ENCODE measurements at regions not wholly inside any gene's neighbourhood (a gene's known extent, or its start where the extent isn't known, plus 50 kb on each side); places are given as distances from the start of the nearest gene placed in this dataset.

DNA sequence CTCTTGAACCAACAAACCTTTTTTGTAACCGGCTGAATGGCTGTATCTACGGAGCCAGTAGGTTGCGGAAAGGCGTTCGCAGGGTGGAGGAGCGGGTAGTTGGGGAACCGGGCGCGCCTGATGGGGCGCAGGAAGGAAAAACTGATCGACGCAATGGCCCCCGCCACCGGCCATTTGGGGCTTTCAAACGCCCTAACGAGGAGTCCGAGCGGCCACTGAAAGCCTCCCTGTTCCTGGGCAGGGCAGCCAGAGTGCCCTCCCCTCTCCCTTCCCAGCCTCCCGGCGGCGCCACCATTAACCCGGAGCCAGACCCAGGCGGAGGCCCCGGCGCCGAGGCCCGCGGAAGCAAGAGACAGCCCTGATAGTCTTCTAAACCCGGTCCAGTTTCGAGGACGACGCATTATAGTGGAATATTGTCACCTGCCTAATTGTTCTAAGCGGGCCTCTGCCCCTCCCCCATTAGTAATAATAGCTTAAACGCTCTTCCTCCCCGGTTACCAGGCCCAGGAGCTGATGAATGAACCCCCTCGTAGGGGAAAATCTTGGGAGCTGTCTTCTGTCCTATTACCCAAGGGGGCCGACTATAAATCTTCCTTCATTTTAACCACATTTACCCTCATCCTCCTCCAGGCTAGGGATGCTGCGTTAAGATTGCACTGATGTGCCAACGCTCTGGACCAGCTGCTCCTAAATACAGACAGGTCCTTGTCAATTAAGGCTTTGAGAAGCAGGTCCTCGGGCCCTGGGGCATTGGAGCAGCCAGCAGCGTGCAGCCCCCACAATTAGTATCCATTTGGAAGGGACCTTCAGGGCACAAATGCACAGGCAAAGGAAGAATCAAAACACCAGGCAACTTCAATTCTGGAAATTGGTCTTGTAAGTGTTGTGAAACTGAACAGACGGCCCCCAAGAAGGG lies 61.6 kb upstream of the TMEM33 start:
- Histone ChIP-seq H3K4me3 (no peak overlapping the region), H3K4me1 (replicated peaks) (no peaks in the 10 kb centered on the region), H3K27ac (no peak overlapping the region), H3K9me3 (replicated peaks) (no peaks in the 10 kb centered on the region), H3K27me3 (replicated peaks) (0 out of 2 replicates have a peak, but pooled peaks cover 2% of the 10 kb centered on the region), H3K36me3 (no peaks in the 10 kb centered on the region)
- no peak for DNase-seq (ENCODE audit: low read depth in 1 of 2, low spot score in 2 of 2)

DNA sequence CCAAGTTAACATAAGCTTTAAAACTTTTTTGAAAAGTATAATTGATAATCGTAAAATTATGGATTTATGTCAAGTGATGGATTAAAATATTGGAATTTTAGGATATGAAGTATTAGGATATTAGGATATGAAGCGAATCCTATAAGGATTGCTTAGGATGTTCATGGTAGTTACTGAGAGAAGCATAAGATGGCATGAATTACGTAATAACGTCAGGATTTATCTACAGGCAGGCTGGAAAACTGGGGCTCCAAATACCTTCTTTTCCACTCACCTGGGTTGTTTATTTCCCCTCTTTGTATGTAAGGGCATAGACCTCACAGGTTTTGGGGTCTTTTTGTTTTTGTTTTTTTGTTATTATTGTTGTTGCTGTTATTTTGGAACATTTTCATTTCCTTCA lies 65.2 kb upstream of the TMEM33 start:
- Histone ChIP-seq H3K27ac (no peak overlapping the region), H3K27me3 (replicated peaks) (peaks cover 15% of the 10 kb centered on the region), H3K36me3 (no peaks in the 10 kb centered on the region), H3K9me3 (replicated peaks) (no peaks in the 10 kb centered on the region), H3K4me3 (no peak overlapping the region), H3K4me1 (replicated peaks) (no peaks in the 10 kb centered on the region)
- no peak for DNase-seq (ENCODE audit: low read depth in 1 of 2, low spot score in 2 of 2)

DNA sequence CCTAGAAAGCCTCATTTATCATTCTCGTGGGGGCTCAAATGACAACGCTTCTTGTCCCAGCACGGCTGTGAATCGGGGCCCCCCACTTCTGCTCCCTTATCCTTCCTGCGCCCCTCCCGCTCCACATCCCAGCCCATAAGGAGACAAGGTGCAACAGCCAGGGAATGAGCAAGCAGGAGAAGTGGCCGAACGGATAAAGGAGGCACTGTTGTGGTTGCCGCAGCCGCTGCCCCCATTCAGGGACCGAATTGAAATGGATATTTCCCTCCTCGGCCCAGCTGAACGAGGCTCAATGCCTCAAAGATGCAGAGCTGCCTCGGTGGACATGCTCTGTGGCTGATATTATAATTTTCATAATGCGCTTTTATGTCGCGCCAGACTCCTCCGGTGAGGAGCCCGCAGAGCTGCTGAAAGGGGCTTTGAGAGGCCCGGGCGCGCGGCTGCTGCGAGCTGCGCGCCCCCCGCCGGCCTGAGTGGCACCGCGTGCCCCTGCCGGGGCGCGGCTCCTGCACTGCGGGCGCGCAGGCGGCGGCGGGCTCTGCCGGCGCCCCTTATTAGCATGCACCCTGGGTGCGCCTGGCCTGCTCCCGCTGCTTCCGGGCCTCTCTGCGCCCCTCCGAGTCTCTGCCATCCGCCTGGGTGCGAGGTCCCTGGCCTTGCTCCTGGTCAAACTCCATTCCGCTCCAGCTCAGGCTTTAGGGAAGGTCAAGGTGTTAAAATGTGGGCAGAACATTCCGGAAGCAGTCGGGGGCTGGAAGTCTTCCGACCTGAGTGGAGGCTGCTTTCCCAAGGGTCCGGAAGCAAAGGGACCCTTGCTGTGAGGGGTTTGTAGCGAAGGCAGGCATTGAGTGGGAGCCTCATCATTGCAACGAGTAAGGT lies 68.2 kb upstream of the TMEM33 start:
- H3K4me1 ChIP-seq (replicated peaks): no peaks in the 10 kb centered on the region
- peaks cover 15% of the 10 kb centered on the region for H3K27me3 ChIP-seq (replicated peaks)
- H3K27ac ChIP-seq: no peak overlapping the region
- no peaks in the 10 kb centered on the region for H3K36me3 ChIP-seq
- H3K4me3 ChIP-seq: no peak overlapping the region
- no peaks in the 10 kb centered on the region for H3K9me3 ChIP-seq (replicated peaks)
- no peak for DNase-seq (ENCODE audit: low read depth in 1 of 2, low spot score in 2 of 2)

DNA sequence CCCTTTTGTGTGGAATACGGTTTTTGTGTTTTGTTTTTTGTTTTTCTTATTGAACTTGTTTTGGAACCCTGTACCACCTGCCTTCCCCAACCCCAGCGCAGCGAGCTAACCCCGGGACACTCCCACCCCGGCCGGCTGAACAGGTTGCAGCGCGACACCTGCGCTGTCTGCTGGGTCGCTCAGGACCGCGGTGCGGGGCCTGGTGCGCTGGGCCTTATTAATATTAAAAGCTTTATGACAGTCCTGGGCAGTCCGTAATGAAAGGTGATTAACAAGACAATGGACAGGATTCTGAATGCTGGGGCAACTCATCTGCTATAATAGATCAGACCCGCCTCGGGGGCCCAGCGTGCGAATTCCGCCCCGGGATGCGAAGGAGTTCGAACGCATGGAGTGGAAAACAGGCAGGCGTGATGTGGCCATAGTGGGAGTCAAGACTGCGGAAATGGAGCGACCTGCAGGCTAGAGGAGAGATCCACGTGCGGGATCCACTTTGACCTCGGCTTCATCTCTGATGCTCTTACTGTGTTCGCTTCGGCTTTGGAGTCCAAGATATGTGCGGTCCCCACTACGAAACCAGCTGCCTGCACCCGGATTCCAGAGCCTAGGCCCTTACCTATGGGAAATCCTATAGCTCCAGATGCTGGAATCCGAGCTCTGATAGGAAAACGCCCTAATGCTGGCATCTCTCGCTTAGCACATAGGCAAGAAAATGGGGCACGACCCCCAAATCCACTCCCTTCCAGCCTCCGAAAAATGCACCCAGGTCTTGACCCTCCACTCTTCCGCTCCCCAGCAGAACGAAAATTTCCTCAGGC lies 69.0 kb upstream of the TMEM33 start:
- peaks cover 15% of the 10 kb centered on the region for H3K27me3 ChIP-seq (replicated peaks)
- no peaks in the 10 kb centered on the region for H3K36me3 ChIP-seq
- no peak overlapping the region for H3K27ac ChIP-seq
- no peak overlapping the region for H3K4me3 ChIP-seq
- no peaks in the 10 kb centered on the region for H3K9me3 ChIP-seq (replicated peaks)
- no peak for DNase-seq (ENCODE audit: low read depth in 1 of 2, low spot score in 2 of 2)
- no peaks in the 10 kb centered on the region for H3K4me1 ChIP-seq (replicated peaks)

DNA sequence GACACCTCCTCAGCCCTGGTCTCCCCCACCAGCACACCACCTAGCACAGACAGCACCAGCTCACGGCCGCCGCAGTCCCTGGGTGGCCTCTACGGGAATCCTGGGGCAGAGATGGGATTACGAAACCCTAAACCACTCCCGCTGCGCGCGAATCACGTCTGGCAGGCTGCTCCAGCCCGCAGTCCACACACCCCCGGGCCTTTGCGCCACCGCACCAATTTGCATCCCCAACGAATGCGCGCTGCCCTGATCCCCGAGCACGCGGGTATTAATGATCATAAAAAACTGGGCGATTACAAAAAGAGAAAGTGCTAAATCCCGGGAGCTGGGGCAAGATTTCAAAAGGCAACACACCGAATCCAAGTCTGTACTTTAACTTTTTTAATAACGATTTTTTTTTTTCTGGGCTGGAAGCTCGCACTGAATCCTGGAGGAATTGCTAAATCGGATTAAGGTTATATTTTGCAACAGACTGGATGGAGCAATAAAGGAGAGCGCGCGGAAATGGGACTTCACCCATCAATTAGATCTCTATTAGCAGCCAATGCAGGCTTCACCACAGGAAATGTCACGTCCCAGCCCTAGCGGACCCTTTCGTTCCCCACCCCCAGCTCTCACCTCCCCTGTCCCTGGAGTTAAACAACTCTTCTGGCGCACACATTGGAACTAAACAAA lies 69.8 kb upstream of the TMEM33 start:
- Histone ChIP-seq H3K4me3 (no peak overlapping the region), H3K27ac (no peak overlapping the region), H3K9me3 (replicated peaks) (no peaks in the 10 kb centered on the region), H3K27me3 (replicated peaks) (peaks cover 15% of the 10 kb centered on the region), H3K36me3 (no peaks in the 10 kb centered on the region), H3K4me1 (replicated peaks) (no peaks in the 10 kb centered on the region)
- DNase-seq (ENCODE audit: low read depth in 1 of 2, low spot score in 2 of 2): no peak

DNA sequence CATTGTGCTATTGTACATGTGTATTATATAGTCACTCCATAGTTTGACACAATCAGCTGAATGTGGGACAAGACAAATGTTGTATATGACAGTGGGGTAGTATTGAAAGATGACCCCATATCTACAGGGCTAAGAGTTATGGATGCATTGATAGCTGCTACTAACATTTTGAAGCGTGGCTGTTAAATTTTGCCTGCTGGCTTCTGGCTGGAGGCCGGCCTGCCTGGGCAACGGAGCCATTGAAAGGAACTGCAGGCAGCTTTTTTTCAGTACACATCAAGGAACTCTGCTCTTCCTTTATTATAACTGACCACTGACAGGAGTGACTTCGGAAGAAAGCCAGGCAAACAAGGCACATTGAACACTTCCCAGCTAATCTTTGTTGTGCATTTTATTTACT lies 76.1 kb upstream of the TMEM33 start:
- Histone ChIP-seq H3K27me3 (replicated peaks) (no peaks in the 10 kb centered on the region; the same call in 1 of the 2 replicates), H3K4me3 (no peak overlapping the region), H3K4me1 (replicated peaks) (no peaks in the 10 kb centered on the region), H3K36me3 (no peaks in the 10 kb centered on the region), H3K27ac (no peak overlapping the region), H3K9me3 (replicated peaks) (no peaks in the 10 kb centered on the region)
- no peak for DNase-seq (ENCODE audit: low read depth in 1 of 2, low spot score in 2 of 2)

DNA sequence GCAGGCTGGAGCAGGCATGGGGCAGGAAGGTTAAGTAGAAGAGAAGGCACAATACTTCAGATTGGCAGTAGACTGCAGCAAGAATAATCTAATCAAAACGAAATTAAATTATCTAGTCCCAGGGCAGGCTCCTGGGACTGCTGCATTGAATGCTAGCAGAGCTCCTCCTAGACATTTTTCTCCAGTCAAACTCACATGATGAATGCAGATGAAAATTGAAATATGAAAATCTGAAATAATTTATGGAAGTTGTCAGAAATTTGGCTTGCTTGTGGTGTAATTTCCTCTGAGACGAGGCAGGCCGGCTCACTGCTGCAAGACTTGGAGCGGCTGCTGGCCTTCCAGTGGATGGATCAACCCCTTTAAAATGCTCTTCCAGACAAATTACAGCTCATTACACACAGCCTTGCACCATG lies 78.0 kb upstream of the TMEM33 start:
- H3K27ac ChIP-seq: no peak overlapping the region
- no peaks in the 10 kb centered on the region for H3K4me1 ChIP-seq (replicated peaks)
- H3K4me3 ChIP-seq: no peak overlapping the region
- no peaks in the 10 kb centered on the region for H3K9me3 ChIP-seq (replicated peaks)
- no peaks in the 10 kb centered on the region for H3K36me3 ChIP-seq
- no peak for DNase-seq (ENCODE audit: low read depth in 1 of 2, low spot score in 2 of 2)
- H3K27me3 ChIP-seq (replicated peaks): no peaks in the 10 kb centered on the region; the same call in 1 of the 2 replicates

DNA sequence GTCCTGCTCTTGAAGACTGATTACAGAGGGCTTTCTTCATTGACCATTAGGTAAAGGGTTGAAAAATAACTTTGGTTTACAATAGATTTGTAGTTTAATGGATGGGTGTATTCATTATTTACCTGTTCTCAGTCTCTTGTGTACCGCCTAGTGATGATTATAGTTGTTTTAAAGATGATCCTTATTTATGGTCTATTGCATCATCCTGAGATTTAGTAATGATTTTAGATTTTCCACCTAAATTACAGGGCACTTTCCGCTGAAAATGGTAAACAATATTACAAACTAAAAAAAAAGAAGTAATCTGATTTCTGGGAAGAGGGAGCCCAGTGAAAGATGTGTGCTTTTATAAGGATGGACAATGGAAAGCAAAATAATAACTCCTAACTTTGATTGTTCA lies 78.4 kb upstream of the TMEM33 start:
- DNase-seq (ENCODE audit: low read depth in 1 of 2, low spot score in 2 of 2): no peak
- Histone ChIP-seq H3K9me3 (replicated peaks) (no peaks in the 10 kb centered on the region), H3K36me3 (no peaks in the 10 kb centered on the region), H3K4me1 (replicated peaks) (no peaks in the 10 kb centered on the region), H3K27ac (no peak overlapping the region), H3K4me3 (no peak overlapping the region), H3K27me3 (replicated peaks) (no peaks in the 10 kb centered on the region; the same call in 1 of the 2 replicates)

DNA sequence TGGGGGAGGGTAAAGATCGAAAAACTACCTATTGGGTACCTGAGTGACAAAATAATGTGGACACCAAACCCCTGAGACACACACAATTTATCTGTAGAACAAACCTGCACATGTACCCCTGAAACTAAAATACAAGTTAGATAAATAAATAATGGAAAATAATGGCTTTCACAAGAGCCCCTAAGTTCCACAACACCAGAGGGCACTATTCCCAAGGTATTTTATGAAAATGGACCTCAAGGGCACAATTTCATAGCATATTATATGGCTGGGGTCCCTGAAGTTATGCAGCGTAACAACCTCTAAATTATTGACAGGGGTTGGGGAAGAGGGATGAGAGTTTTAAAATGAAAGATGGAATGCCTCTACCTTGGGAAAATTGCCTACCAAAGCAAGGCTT lies 81.3 kb upstream of the TMEM33 start:
- Histone ChIP-seq H3K9me3 (replicated peaks) (no peaks in the 10 kb centered on the region), H3K4me1 (replicated peaks) (no peaks in the 10 kb centered on the region), H3K4me3 (no peak overlapping the region), H3K27ac (no peak overlapping the region), H3K27me3 (replicated peaks) (no peaks in the 10 kb centered on the region; the same call in 1 of the 2 replicates), H3K36me3 (no peaks in the 10 kb centered on the region)
- DNase-seq (ENCODE audit: low read depth in 1 of 2, low spot score in 2 of 2): no peak

DNA sequence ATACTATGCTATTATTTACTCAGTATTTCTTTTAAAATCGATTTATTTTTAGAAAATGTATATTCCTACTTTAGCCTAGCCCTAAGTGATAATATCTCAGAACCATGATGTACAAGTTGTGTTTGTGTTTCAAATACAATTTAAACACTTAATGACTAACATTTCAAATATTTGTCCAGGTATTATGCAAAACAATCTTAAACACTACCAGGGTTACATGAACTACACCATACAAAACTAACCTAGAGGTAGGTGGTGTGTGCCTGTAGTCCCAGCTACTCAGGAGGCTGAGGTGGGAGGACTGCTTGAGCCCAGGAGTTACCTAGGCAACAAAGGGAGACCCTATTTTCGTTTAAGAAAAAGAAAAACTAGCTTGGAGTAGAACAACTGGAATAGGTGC lies 83.0 kb upstream of the TMEM33 start:
- no peak for DNase-seq (ENCODE audit: low read depth in 1 of 2, low spot score in 2 of 2)

DNA sequence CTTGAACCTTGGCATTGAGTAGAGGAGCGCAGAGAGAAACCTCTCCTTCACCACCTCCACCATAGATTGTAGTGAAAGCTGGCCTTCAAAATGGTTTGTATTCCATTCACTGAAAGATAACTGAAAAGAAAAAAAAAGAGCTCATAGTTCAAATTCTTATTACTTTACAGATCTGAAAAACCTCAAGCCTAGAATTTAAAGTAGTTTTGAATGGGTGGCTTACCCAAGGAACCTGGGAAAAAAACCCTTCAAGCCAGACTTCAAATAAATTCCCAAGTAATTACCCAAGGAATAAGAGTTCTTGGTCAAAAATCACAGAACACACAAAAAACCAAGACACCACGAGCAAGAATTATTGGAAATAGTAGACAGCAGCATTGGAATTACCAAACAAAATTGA lies 83.6 kb upstream of the TMEM33 start:
- Histone ChIP-seq H3K4me1 (replicated peaks) (no peaks in the 10 kb centered on the region), H3K9me3 (replicated peaks) (no peaks in the 10 kb centered on the region), H3K27ac (no peak overlapping the region), H3K36me3 (no peaks in the 10 kb centered on the region), H3K27me3 (replicated peaks) (no peaks in the 10 kb centered on the region), H3K4me3 (no peak overlapping the region)
- no peak for DNase-seq (ENCODE audit: low read depth in 1 of 2, low spot score in 2 of 2)

More for the DNA sequence above, 83.0 kb upstream of the TMEM33 start:
- no peaks in the 10 kb centered on the region for H3K36me3 ChIP-seq
- H3K27ac ChIP-seq: no peak overlapping the region
- no peaks in the 10 kb centered on the region for H3K9me3 ChIP-seq (replicated peaks)
- no peak overlapping the region for H3K4me3 ChIP-seq
- no peaks in the 10 kb centered on the region for H3K4me1 ChIP-seq (replicated peaks)
- no peaks in the 10 kb centered on the region for H3K27me3 ChIP-seq (replicated peaks)

DNA sequence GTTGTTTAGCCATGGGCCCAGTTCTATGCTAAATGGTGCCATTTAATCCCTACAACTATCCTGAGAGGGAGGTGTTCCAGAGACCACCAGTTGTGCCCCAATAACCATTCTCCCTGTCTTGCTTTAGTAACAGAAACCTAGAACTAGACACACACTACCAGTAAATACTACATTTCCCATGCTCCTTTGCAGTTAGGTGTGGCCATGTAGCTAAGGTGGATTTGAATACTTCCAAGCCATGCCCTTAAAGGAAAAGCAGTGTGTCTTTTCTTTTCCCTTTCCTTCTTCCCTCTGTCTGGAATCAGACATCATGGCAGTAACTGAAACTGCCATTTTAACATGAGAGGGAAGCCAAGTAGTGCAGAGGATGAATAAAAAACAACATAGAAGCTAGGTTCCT lies 90.9 kb upstream of the TMEM33 start:
- Histone ChIP-seq H3K27ac (no peak overlapping the region), H3K4me1 (replicated peaks) (no peaks in the 10 kb centered on the region), H3K36me3 (no peaks in the 10 kb centered on the region), H3K9me3 (replicated peaks) (no peaks in the 10 kb centered on the region), H3K27me3 (replicated peaks) (no peaks in the 10 kb centered on the region), H3K4me3 (no peak overlapping the region)
- DNase-seq (ENCODE audit: low read depth in 1 of 2, low spot score in 2 of 2): no peak

Measured in SJSA1 (cell line).